NCI-H2171 treated with DMSO at 0.1 percent for 48 hours (cell line): ENCODE measurements at regions not wholly inside any gene's neighbourhood (a gene's known extent, or its start where the extent isn't known, plus 50 kb on each side); places are given as distances from the start of the nearest gene placed in this dataset.
A peak's percentile ranks its signal among the peaks of the same experiment; 100 is the strongest.

Experiments
- DNase-seq: peaks from one replicate; lab custom pipeline; 2025; lab: John Stamatoyannopoulos, UW

DNA sequence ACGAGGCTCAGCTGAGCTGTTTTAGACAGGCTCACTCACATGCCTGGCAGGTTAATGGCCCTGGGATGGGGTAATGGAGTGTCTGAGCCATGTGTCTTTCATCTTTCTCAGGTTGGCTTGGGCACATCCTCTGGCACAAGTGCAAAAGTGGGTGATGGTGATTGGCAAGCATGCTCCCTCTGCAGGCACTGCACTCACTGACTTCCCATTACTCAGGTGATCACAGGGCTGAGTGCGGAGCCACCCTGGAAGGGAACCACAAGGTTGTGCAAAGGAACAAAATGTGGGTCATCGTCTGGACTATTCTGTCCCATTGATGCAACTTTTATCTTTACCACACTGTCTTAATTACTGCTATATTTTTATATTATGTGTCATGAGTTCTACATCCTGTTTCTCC lies 244.1 kb upstream of the AKR1E2 start:
- DNase-seq = no peak

DNA sequence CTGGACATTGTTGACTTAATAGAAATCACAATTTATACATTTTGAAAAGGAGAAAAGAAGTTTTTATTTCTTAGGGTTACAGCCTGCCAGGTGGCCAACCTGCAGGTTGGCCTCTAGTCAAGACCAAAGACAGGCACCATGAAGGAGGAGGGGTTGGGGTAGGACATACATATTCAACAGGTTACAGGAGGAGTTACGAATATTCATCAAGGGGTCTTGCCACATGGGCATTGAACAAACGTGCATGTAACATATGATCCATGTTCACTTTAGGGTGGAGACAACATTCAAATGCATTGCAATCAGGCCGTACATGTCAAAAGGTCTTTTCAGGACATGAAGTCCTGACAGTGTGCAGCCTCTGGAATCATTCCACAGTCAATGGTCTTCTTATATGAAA lies 246.2 kb upstream of the AKR1E2 start:
- no peak for DNase-seq

DNA sequence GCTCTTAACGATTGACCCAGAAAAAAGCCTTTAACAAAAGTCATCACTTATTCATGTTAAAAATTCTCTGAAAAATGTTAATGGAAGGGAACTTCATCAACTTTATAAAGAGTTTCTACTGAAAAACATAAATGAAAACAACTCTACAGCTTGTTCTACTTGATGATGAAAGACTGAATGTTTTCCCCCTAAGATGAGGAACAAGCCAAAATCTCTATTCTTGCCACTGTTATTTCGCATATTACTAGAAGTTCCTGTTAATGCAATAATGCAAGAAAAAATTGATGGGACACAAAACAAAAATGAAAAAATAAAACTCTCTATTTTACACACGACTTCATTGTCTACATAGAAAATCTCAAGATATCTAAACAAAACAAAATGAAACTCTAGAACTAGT lies 249.8 kb upstream of the AKR1E2 start:
- DNase-seq = no peak

DNA sequence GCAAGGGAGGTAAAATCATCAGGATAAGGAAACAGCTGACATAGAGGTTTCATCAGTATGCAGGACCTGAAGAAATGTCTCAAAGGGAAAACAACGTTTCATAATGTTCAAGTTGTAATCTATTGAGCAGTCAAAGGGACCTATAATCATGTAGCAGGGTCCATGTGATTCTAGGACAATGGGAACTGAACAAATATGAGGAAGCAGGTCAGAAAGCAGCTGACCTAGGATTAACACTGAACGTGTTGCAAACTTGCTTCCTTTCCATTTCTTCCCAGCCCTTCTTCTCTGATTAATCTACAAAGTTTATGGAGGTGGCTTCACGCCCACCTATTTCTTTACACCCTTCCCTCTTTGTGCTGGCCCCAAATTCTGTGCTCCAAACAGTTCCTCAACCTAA lies 256.9 kb upstream of the AKR1E2 start:
- DNase-seq = no peak

DNA sequence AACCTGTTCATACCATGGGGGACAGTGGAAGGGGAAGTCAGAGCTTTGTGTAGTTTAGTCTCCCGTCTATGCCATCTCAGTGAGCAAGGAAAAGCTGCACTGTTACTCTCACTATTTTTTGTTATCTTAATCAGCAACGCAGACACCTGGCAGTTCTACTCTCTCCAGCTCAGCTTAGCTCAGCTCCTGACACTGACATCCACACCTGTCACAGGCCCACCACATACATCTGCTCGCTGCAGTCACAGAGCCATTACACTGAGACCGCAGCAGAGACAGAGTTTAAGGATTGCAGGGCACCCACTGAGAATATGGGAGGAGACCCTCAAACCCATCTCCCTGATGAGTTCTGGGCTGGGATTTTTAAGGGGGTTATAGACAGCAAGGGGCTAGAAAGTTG lies 257.3 kb upstream of the AKR1E2 start:
- DNase-seq = peak; percentile 76

DNA sequence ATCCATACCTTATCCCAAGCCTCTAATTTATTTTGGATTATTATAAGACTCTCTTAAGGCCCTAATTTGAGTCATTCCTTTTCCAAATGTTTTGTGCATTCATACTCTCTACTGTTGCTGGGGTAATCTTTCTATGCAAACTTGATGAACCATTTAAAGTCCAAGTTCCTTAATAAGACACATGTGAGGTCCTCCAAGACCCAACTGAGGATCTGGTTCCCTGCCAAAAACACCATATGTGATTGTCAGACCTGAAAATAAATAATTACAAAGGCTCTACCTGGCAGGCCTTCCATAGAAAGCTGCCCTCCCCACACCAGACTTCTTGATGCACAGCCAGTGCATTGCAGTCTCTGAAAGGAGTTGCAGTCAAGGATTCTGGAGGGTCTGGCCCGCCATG lies 257.9 kb upstream of the AKR1E2 start:
- DNase-seq = peak; percentile 70

DNA sequence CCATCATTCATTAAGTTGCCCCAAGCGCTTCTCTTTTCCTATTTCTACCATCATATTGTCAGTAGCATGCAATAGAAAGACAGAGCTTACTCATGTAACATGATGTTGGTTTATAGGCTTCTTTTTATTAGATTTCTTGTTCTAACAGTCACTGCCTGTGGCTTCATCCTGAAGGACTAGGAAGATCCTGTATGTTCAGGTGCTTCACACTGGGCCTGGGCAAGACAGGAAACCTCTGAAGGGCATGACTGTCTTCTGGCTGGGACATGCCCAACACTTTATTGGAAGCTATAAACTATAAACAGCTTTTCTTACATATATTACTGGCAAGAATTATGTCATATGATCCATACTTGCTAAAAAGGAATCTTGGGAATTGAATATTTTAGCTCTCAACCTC lies 258.4 kb upstream of the AKR1E2 start:
- no peak for DNase-seq

DNA sequence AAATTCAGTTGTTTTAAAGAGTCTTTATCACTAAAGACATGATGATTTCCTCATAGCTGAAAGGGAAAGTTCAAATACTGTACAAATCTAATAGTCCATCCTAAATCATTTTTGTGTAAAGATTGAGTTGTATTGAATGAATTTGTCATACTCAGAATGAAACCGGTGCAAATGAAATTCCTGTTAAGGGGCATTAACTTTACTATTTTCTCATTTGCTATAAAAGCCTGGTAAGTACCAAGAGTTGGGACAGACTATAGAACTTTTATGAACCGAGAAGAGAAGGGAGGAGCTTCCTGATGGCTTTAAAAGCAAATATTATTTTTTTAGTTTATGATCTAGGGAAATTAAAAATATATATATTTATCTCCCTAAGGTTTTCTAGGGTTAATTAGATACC lies 260.0 kb upstream of the AKR1E2 start:
- no peak for DNase-seq

DNA sequence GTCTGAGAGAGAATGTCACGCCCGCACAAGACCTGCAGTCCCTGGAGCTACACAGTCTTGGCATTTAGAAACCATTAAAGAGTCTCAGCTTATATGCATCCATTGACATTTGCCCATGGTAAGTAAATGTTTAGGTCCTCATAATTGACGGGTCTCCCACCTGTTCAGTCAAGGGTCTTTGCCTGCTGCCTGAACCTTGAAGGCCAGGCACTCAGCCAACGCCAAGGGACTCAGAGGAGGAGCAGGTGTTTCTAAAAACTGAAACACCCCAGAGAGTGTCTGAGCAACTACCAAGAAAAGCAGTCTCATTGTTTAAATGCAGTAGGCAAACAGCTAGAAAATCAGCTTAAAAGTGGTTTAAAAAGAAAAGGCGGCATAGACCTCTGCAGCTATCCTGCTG lies 264.7 kb upstream of the AKR1E2 start:
- DNase-seq = peak; percentile 81

DNA sequence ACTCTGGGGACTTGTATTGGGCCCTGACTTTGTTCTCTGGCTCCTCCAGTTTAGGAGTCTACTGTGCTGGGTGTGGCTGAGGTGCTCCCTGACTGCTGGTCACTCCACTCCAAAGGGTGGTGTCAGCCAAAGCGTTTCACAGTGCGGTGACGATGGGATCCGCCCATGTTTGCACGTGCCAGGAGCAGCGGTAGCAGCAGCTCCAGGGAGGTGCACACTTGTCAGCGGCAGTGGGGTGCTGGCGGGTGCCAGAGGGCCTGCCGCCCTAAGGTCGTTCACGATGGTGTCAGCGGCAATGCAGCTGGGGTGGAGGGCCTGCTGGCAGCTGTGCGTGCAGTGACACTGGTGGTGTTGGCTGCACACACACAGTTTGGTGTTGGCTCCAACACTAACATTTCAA lies 268.5 kb upstream of the AKR1E2 start:
- DNase-seq = no peak

DNA sequence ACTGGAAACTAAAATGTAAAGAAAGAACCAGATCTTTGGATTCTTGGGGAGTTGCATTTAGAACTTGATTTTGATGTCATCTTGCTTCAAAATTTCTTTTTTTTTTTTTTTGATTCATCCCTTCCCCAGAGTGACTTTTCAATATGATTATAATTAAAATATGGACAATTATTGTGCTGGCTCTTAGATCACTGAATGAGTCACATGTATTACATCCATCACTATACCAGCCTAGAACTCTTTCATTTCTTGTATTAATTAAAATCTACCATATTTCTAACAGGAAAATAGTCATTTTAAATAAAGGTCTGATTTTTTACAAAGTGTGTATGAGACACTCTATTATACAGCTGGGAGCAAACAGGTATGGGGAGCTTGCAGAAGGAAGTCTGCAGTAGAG lies 269.5 kb upstream of the AKR1E2 start:
- DNase-seq = no peak

DNA sequence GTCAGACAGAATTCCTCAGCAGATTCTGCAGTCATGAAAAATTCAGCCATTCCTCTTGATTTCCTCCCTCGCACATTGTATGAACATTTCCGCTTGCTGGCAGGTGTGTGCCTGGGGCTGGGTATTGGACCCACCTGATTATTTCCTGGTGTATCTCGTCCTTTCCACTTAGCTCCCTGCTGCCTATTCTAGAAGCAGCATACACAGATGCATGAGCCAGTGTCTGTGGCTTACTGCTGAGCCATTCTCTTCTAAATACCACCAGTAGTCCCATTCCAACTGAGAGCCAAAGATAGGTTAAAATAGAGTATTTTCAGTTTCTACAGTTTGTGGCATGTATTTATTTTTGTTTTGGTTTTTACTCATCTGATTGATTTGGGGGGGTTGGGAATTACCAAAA lies 270.1 kb upstream of the AKR1E2 start:
- no peak for DNase-seq

DNA sequence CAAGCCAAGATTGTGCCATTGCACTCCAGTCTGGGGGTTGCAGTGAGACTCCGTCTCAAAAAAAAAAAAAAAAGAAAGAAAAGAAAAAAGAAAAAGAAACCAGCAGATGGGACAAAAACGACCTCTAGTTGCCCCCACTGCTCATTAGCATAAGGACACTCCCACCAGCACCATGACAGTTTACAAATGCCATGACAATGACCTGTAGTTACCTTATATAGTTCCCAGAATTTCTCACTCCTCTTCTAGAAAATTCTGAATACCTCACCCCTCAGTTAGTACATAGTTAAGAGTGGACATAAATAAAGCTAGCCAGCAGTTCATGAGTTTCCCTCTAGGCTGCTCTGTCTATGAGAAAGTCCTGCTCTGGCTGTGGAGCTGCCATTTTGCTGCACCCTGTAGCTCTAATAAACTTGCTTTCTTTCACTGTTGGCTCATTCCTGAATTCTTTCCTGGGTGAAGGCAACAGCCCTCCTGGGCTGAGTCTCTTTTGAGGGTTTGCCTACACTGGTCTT lies 276.8 kb upstream of the AKR1E2 start:
- DNase-seq = no peak

DNA sequence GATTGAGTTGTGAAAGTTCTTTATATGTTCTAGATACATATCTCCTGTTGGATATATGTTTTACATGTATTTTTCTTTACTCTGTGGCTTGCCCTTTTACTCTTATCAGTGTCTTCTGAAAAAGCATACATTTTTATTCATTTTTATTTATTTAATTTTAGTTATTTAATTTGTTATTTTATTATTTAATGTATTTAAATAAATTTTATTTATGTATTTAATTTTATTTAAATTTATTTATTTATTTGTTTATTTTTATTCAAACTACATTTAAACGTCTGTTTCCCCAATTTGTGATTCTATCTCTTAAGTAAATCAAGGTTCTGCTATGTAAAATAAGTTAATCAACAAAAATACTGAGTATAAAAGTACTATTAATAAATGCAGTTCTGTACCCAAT lies 279.1 kb upstream of the AKR1E2 start:
- DNase-seq = no peak

DNA sequence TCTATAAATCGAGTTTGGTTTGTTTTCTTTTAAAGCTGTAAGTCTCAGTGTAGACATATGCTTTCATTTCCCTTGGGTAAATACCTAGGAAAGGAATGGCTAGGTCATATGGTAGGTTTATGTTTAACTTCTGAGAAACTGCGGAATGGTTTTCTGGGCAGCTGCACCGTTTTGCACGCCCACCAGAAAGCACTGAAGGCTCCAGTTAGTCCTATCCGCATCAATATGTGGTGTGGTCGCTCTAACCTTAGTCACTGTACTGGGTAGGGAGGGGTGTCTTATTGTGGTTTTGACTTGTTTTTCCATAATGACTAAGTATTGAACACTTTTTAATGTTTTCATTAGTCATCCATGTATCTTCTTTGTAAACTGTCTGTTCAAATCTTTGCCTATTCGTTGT lies 279.5 kb upstream of the AKR1E2 start:
- peak; percentile 5 for DNase-seq

DNA sequence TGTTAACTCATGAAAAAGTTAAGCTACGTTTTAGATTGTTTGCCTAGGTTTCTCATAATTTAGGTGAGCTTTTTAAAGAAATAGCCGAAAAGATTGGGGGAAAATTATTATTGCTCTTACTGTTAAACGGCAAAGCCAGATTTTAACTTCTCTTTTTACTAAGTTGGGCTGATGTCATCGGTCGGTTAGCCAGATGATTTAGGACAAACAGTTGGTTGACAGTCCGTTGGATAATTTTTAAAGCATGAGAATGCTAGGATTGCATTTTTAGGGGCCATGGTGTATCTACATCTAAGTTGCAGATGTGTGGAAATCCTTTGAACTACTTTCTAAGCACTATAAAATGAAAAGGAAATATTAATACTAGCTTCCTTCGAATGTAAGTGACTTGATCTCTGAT lies 280.9 kb upstream of the AKR1E2 start:
- DNase-seq = no peak

DNA sequence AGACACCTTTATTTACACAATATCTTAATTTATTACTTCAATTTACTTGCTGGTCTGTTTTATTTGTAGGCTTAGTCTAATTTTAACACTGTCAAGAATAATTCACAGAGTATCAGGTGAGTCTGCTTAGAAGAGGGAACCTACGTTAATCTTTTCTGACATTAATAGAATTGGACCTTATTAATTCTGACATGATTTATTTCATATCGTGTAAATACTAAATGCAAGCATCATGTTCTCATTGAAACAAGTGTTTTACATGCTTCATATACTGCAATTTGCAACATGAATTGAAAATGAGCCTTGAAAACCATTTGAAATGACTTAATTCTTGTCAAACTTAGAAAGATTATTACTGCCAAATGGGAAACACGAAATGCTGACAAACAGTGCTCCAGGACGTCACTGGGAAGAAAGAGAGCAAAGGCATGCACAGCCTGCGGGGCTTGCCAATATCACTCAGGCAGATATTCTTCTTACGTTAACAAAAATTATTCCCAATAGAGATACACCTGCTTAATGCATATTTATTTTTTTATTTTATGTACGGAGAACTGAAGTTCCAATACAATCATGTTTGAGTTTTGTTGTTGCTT lies 282.0 kb upstream of the AKR1E2 start:
- DNase-seq = no peak

DNA sequence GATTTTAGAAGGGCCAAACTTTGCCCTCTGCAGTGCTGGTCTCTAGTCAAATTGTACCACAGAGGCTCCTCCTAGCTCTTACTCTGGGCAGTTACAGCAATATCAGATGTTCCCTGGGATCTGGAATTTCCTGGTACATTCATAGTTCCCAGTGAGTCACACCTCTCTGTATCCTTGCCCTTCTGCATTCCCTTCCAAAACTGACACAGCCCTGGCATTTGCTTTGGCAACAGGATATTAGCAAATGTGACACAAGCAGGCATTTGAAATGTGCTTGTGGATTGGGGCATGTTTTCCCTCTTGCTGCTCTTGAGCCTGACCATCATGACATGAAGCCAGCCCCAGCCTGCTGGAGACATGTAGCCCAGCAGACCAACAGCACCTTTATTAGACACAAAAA lies 284.7 kb upstream of the AKR1E2 start:
- no peak for DNase-seq

DNA sequence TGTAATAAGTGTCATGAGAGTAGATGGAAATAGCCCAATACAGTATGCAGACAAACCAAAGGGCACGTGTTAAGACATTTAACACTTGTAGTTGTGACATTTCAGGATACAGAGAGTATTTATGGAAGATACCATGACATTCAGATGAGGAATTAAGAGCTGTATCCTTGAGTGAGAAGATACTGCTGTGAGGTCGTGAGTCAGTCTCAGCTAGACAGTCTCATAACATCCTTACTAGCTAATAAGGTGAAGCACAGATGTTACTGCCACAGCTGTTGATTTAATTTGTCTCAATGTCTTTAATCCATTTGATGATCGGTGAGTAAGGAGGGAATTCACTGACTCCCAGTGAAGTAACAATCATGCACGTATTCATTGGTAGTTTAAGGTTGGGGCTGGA lies 288.0 kb upstream of the AKR1E2 start:
- DNase-seq = no peak

DNA sequence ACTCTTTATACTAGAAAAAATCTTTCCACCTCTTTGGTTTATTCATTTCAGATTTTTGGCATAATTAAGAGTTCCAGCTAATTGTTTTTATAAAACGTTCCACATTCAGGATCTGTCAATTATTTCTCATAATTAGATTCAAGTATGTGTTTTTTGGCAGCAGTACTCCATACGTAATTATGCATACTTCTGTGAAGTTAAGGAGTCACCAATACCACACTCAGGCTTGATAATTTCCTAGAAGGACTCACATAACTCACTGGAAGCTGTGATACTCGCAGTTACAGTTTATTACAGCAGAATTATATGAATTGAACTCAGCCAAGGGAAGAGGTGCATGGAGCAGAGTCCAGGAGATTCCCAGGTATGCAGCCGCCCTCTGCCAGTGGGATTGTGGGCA lies 290.5 kb upstream of the AKR1E2 start:
- DNase-seq = no peak

DNA sequence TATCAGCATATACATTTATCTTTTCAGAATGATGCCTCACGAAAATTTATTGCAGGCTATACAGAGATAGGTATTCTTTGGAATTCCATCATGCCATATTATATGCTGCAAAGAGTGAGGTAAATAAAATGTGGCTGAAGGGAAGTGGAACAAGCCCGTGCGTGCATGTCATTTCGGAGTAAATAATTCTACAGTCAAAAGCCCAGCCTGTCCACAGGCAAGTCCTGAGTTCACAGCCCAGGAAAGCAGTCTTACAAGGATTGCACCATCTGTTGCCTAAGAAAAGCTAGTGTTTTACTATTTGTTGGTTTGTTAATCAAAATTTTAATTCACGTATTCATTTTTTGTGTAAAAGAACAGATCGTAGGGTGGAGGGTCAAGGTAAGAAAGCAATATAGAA lies 292.4 kb upstream of the AKR1E2 start:
- peak; percentile 25 for DNase-seq

DNA sequence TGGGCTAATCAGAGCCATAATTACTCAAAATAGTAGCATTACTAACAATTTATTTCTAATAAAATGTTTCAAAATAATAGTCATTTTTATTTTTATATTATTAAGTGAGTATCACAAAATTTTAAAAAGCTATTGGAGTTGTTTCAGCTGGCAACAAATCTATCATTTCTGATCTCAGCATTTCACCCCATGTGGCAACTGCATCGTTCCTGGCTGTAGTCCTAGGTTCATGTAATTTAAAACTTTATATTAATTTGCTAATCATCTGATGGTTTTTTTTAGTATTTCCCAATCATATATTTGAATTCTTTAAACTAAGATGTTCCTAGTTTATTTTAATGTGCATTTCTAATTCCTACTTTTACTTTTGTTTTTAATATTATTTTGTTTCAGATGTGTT lies 293.0 kb upstream of the AKR1E2 start:
- peak; percentile 5 for DNase-seq

DNA sequence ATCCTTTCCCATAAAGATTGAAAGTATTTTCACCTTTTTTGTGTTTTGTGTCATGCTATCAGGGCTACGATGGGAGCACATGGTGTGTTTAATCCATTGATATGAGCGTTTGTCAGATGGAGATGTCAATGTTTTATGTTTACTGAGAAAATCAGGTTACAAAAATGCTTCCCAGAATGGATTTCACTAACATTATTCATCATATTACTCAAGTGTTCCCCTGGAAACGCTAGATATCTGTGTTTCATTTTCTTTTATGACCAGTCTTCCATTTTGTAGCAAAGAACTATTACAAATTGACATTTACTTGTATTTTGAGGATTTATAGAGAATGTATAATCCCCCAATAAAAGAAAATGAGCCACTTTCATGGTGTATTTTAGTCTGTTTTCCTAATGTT lies 293.5 kb upstream of the AKR1E2 start:
- DNase-seq = no peak

DNA sequence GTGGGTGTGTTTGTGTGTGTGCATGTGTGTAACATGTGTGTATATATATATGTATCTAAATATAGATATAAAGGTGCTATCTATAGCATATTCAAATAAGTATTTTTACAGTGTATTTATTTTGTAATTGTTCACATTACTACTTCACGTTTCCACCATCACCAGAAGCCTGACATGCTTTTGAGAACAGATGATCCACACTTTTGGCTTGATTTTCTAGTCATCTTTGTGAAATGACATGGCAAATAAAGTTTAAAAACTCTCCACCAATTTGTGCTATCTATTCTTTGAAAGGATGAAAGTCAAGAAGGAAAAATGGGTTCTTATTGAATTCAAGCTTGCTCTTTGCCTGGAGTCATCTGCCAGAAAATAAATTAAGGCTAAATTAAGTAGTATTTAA lies 294.0 kb upstream of the AKR1E2 start:
- DNase-seq = no peak

DNA sequence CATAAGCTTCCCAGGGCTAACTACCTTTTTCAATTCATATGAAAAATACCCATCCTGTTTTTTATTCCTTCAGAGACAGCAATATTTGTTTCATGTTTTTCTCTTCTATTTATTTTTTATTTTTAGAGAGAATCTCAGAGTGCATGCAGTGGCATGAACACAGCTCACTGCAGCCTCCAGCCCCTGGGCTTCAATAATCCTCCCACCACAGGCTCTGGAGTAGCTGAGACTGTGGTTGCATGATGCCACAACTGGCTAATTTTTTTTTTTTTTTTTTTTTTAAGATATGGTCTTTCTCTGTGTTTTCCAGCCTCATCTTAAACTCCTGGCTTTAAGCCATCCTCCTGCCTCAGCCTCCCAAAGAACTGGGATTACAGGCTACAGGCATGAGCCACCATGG lies 296.7 kb upstream of the AKR1E2 start:
- no peak for DNase-seq
